ENCODE measurements at regions not wholly inside any gene's neighbourhood (a gene's known extent, or its start where the extent isn't known, plus 50 kb on each side); places are given as distances from the start of the nearest gene placed in this dataset.
A peak's percentile ranks its signal among the peaks of the same experiment; 100 is the strongest.

DNA sequence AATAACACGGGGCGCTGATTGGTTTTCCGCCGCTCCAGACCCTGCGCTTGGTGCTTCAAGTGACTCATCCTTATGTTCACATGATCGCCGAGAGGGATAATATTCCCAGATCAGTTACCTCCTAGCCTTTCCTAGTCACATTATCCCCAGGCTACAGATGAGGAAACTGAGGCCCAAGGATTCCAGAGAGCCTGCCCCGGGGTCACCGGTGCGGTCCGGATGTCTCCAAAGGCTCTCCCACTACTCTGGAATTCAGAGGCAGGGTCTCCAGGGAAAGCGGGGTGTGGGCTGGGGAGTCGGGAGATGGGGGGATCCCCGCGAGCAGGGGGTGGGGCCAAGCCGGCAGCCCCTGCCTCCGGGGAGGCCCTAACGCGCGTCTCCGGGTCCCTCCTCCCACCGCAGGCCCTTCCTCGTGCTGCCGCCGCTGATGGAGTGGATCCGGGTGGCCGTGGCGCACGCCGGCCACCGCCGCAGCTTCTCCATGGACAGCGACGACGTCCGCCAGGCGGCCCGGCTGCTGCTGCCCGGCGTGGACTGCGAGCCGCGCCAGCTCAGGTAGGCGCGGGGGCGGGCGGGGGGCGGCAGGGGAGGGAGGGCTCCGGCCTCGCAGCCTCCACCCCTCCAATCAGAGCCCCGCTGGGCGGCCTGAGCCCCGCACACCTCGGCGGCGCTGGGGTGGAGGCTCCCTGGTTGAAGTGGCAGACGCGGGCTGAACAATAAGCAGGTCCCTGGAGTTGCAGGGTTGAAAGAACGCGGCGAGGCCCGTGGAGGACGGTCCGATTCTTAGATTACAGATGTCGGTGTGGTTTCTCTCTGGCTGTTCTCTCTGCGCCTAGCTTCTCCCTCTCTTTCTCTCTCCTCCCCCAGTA is 104.6 kb upstream of the PWP1 start:
- H3K27ac ChIP-seq (ENCODE audit: low read depth in 1 of 2, low read length in 1 of 2), result no peak overlapping the region
- 36 to 69% methylated on average over 65 to 66 of the region's 66 CpGs for WGBS, 2 donors
- ATAC-seq (ENCODE audit: insufficient read depth, low FRiP score) (no peak), DNase-seq (peak in 2 of 3 donors; percentile 33 to 38)
- H3K36me3 ChIP-seq (ENCODE audit: control insufficient read depth in 4 of 4, insufficient read depth in 4 of 4, low read length in 4 of 4), result no peaks in the 10 kb centered on the region
- H3K4me3 ChIP-seq, result no peak overlapping the region
- H3K27me3 ChIP-seq (ENCODE audit: control insufficient read depth in 3 of 3, insufficient read depth in 3 of 3, low read length in 2 of 3), result peaks cover 0 to 32% (median 21%) of the 10 kb centered on the region in 3 donors
- peaks cover 0 to 4% (median 0%) of the 10 kb centered on the region in 5 donors for H3K4me1 ChIP-seq (ENCODE audit: control insufficient read depth in 5 of 5, insufficient read depth in 5 of 5, low read length in 5 of 5)
- no peak overlapping the region for H3K9ac ChIP-seq (ENCODE audit: insufficient read depth in 1 of 2, low read length in 2 of 2)
- peaks cover 0 to 2% (median 0%) of the 10 kb centered on the region in 4 donors for H3K9me3 ChIP-seq (ENCODE audit: control insufficient read depth in 4 of 4, insufficient read depth in 3 of 4, low read length in 3 of 4)
- no peak for TF ChIP-seq CTCF (IDR thresholded peaks at IDR 0.05; ENCODE audit: control extremely low read depth, extremely low read depth)

DNA sequence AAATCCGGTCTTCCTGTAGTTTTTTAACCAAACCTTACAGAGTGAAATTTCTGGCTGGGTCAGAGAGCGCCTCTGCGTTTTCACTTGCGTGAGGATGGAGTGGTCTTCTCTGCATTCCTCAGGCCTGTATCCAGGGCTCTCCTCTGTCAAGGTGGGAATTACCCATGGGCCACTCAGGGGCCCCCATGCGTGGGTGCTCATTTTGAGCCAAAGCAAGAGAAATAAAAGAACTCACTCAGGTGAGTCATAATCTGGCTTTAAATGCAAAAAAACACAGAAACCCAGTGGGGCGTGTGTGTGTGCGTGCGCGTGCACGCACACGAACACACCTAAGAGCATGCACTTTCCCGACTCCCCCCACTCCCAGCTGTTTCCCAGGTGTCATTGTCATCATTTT is 104.0 kb upstream of the PWP1 start:
- DNase-seq (no peak), ATAC-seq (ENCODE audit: insufficient read depth, low FRiP score) (no peak)
- no peak overlapping the region for H3K4me3 ChIP-seq
- H3K27ac ChIP-seq (ENCODE audit: low read depth in 1 of 2, low read length in 1 of 2), result no peak overlapping the region
- H3K36me3 ChIP-seq (ENCODE audit: control insufficient read depth in 4 of 4, insufficient read depth in 4 of 4, low read length in 4 of 4), result no peaks in the 10 kb centered on the region
- 73 to 84% methylated on average over 12 of the region's 12 CpGs for WGBS, 2 donors
- peaks cover 0 to 7% (median 0%) of the 10 kb centered on the region in 4 donors for H3K9me3 ChIP-seq (ENCODE audit: control insufficient read depth in 4 of 4, insufficient read depth in 3 of 4, low read length in 3 of 4)
- peaks cover 0 to 32% (median 21%) of the 10 kb centered on the region in 3 donors for H3K27me3 ChIP-seq (ENCODE audit: control insufficient read depth in 3 of 3, insufficient read depth in 3 of 3, low read length in 2 of 3)
- H3K9ac ChIP-seq (ENCODE audit: insufficient read depth in 1 of 2, low read length in 2 of 2), result no peak overlapping the region
- peaks cover 0 to 4% (median 0%) of the 10 kb centered on the region in 5 donors for H3K4me1 ChIP-seq (ENCODE audit: control insufficient read depth in 5 of 5, insufficient read depth in 5 of 5, low read length in 5 of 5)
- TF ChIP-seq CTCF (IDR thresholded peaks at IDR 0.05; ENCODE audit: control extremely low read depth, extremely low read depth), result no peak

DNA sequence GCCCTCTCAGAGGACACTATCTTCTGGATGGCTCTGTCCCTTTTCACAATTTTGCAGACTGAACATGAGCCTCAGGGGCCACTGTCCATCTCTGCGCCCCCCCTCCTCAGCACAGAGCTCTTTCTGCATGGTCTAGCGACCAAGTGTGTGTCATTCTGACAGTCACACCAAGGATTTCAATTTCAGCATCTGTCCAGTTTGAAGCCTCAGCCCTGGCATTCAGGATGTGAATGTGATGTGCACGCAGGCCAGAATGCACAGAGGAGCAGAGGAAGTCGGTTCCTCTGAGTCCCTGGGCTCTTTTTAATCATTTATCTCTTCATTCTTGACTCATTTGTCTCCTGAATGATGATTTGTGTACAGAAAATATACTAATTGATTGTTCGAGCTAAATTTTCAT is 102.0 kb upstream of the PWP1 start:
- DNase-seq, result no peak
- Histone ChIP-seq H3K9ac (ENCODE audit: insufficient read depth in 1 of 2, low read length in 2 of 2) (no peak overlapping the region), H3K27ac (ENCODE audit: low read depth in 1 of 2, low read length in 1 of 2) (no peak overlapping the region), H3K4me1 (ENCODE audit: control insufficient read depth in 5 of 5, insufficient read depth in 5 of 5, low read length in 5 of 5) (peaks cover 0 to 4% (median 0%) of the 10 kb centered on the region in 5 donors), H3K4me3 (no peak overlapping the region), H3K9me3 (ENCODE audit: control insufficient read depth in 4 of 4, insufficient read depth in 3 of 4, low read length in 3 of 4) (peaks cover 0 to 13% (median 2%) of the 10 kb centered on the region in 4 donors), H3K27me3 (ENCODE audit: control insufficient read depth in 3 of 3, insufficient read depth in 3 of 3, low read length in 2 of 3) (peaks cover 0 to 32% (median 21%) of the 10 kb centered on the region in 3 donors), H3K36me3 (ENCODE audit: control insufficient read depth in 4 of 4, insufficient read depth in 4 of 4, low read length in 4 of 4) (no peaks in the 10 kb centered on the region)
- TF ChIP-seq CTCF (IDR thresholded peaks at IDR 0.05; ENCODE audit: control extremely low read depth, extremely low read depth), result no peak
- no peak for ATAC-seq (ENCODE audit: insufficient read depth, low FRiP score)
- 81 to 89% methylated on average over 5 of the region's 5 CpGs for WGBS, 2 donors

All from lung (tissue), 11 donors.